Neuronal stem cell (in vitro differentiated cells): ENCODE measurements at regions not wholly inside any gene's neighbourhood (a gene's known extent, or its start where the extent isn't known, plus 50 kb on each side); places are given as distances from the start of the nearest gene placed in this dataset.
A peak's percentile ranks its signal among the peaks of the same experiment; 100 is the strongest.

Source experiments
- DNase-seq: peaks from one replicate; pipeline ENCODE4 v3.0.0-alpha.2; 2013; ENCODE audit warnings: low spot score
- H2AFZ ChIP-seq: one replicate; pipeline ENCODE4 v1.6.1; 2013; ENCODE audit warnings: mild to moderate bottlenecking, low read length, inconsistent platforms
- H2AK5ac ChIP-seq: 2 replicates; pipeline ENCODE4 v1.6.1; 2013; ENCODE audit warnings: low read depth, mild to moderate bottlenecking, inconsistent platforms, low read length, moderate library complexity, mixed read lengths
- H2BK120ac ChIP-seq: 2 replicates; pipeline ENCODE4 v1.6.1; 2013; ENCODE audit warnings: low read depth, mild to moderate bottlenecking, inconsistent platforms, low read length, moderate library complexity, mixed read lengths
- H2BK12ac ChIP-seq: one replicate; pipeline ENCODE4 v1.6.1; 2013; ENCODE audit warnings: low read length, inconsistent platforms
- H2BK15ac ChIP-seq: 2 replicates; pipeline ENCODE4 v1.6.1; 2013; ENCODE audit warnings: mild to moderate bottlenecking, low read length, inconsistent platforms, mixed read lengths
- H2BK5ac ChIP-seq: one replicate; pipeline ENCODE4 v1.6.1; 2013; ENCODE audit warnings: inconsistent platforms, mild to moderate bottlenecking, low read length, moderate library complexity
- H3K14ac ChIP-seq: one replicate; pipeline ENCODE4 v1.6.1; 2013; ENCODE audit warnings: low read length, inconsistent platforms
- H3K18ac ChIP-seq: 2 replicates; pipeline ENCODE4 v1.6.1; 2013; ENCODE audit warnings: low read length, inconsistent platforms
- H3K23ac ChIP-seq: 2 replicates; pipeline ENCODE4 v1.6.1; 2013; ENCODE audit warnings: low read depth, mild to moderate bottlenecking, mixed read lengths, low read length, inconsistent platforms; ENCODE audit not compliant: poor library complexity
- H3K27ac ChIP-seq: replicated peaks from 3 replicates; pipeline ENCODE4 v1.5.1; 2013; ENCODE audit warnings: low read length, inconsistent platforms
- H3K27me3 ChIP-seq, 3 experiments: 2 replicates each; pipeline ENCODE4 v1.6.1; 2013; ENCODE audit warnings: low read length in 3 of 3, mild to moderate bottlenecking in 2 of 3, inconsistent platforms in 1 of 3, low read depth in 1 of 3, mixed read lengths in 1 of 3, moderate library complexity in 1 of 3; ENCODE audit not compliant: control insufficient read depth in 3 of 3, insufficient read depth in 3 of 3
- H3K36me3 ChIP-seq, 2 donors: replicated peaks in 1 of 2; 2 replicates each; pipeline ENCODE4 v1.6.1; 2013; ENCODE audit warnings: low read length in 2 of 2; ENCODE audit not compliant: control insufficient read depth in 2 of 2, insufficient read depth in 2 of 2
- H3K4ac ChIP-seq: 2 replicates; pipeline ENCODE4 v1.6.1; 2013; ENCODE audit warnings: inconsistent platforms, mild to moderate bottlenecking, low read length, moderate library complexity
- H3K4me1 ChIP-seq, 2 donors: 1 replicate in 1 of 2; 2 replicates in 1 of 2; pipeline ENCODE4 v1.6.1; 2013; ENCODE audit warnings: low read length in 2 of 2, low read depth in 1 of 2; ENCODE audit not compliant: control insufficient read depth in 2 of 2, insufficient read depth in 1 of 2
- H3K4me2 ChIP-seq: one replicate; pipeline ENCODE4 v1.6.1; 2013; ENCODE audit warnings: mild to moderate bottlenecking, low read length, inconsistent platforms; ENCODE audit not compliant: insufficient read depth, poor library complexity, severe bottlenecking
- H3K4me3 ChIP-seq, 2 donors: 2 replicates each; pipeline ENCODE4 v1.5.1; 2013; ENCODE audit warnings: low read length in 2 of 2, mild to moderate bottlenecking in 2 of 2, inconsistent platforms in 1 of 2, moderate library complexity in 1 of 2
- H3K79me1 ChIP-seq: one replicate; pipeline ENCODE4 v1.6.1; 2013; ENCODE audit warnings: low read depth, mild to moderate bottlenecking, inconsistent platforms, low read length, moderate library complexity
- H3K9ac ChIP-seq: one replicate; pipeline ENCODE4 v1.6.1; 2013; ENCODE audit warnings: mild to moderate bottlenecking, low read depth, low read length, inconsistent platforms; ENCODE audit not compliant: poor library complexity
- H3K9me3 ChIP-seq, 2 donors: replicated peaks in 1 of 2; 2 replicates each; pipeline versions ENCODE3 to v1.6.1; 2013; ENCODE audit warnings: low read length in 2 of 2, mild to moderate bottlenecking in 2 of 2, inconsistent platforms in 1 of 2, low read depth in 1 of 2, mixed read lengths in 1 of 2, moderate library complexity in 1 of 2; ENCODE audit not compliant: control insufficient read depth in 2 of 2, insufficient read depth in 1 of 2
- H4K8ac ChIP-seq: one replicate; pipeline ENCODE4 v1.6.1; 2013; ENCODE audit warnings: low read depth, mild to moderate bottlenecking, inconsistent platforms, low read length, moderate library complexity
- H4K91ac ChIP-seq: one replicate; pipeline ENCODE4 v1.6.1; 2013; ENCODE audit warnings: low read length, low read depth, mild to moderate bottlenecking, inconsistent platforms; ENCODE audit not compliant: poor library complexity
- WGBS, 2 donors: extraction: QIAGEN DNeasy Blood & Tissue Kit; methylation state at CpG; one replicate each; pipeline ENCODE4 v1.1.7; 2013; ENCODE audit warnings: missing lambda C conversion rate in 2 of 2, mixed read lengths in 1 of 2; ENCODE audit not compliant: insufficient read length in 2 of 2, insufficient replicate concordance in 1 of 2; ENCODE audit errors: extremely low coverage in 2 of 2; 5-methylcytosine and 5-hydroxymethylcytosine counted together

- WGBS, 2 donors, result no CpG with 5 or more reads among the region's 3 CpGs
- Histone ChIP-seq H3K79me1 (no peaks in the 10 kb centered on the region), H2BK12ac (no peak overlapping the region), H2BK15ac (no peak overlapping the region), H2AK5ac (no peak overlapping the region), H3K9ac (no peak overlapping the region), H2AFZ (no peak overlapping the region), H3K4me2 (no peak overlapping the region), H3K4me1 (no peaks in the 10 kb centered on the region), H3K36me3 (no peaks in the 10 kb centered on the region), H3K18ac (no peak overlapping the region), H3K27me3 (no peaks in the 10 kb centered on the region), H3K14ac (no peak overlapping the region), H2BK5ac (no peak overlapping the region), H2BK120ac (no peak overlapping the region), H4K8ac (no peak overlapping the region), H3K9me3 (no peaks in the 10 kb centered on the region), H3K4me3 (no peak overlapping the region), H3K4ac (no peak overlapping the region), H3K23ac (no peak overlapping the region), H4K91ac (no peak overlapping the region), H3K27ac (no peak overlapping the region)
- DNase-seq, result no peak
Observed at GRCh38 chr12:65585648-65586602, 238.4 kb upstream of the HMGA2 start.

GRCh38 chr12:65586796-65587195, 237.5 kb upstream of the HMGA2 start:
- H3K4me2 ChIP-seq, result no peak overlapping the region
- no peak overlapping the region for H2AK5ac ChIP-seq

GRCh38 chr12:65590318-65590717, 234.0 kb upstream of the HMGA2 start:
- no peak for DNase-seq
- no peak overlapping the region for H2AFZ ChIP-seq
- no peak overlapping the region for H2BK5ac ChIP-seq
- H2BK15ac ChIP-seq, result no peak overlapping the region
- H3K4ac ChIP-seq, result no peak overlapping the region
- no peak overlapping the region for H4K8ac ChIP-seq
- no CpG with 5 or more reads among the region's 4 CpGs for WGBS, 2 donors
- no peak overlapping the region for H3K18ac ChIP-seq
- no peaks in the 10 kb centered on the region for H3K9me3 ChIP-seq
- no peak overlapping the region for H3K27ac ChIP-seq
- H4K91ac ChIP-seq, result no peak overlapping the region
- no peak overlapping the region for H3K23ac ChIP-seq
- no peaks in the 10 kb centered on the region for H3K79me1 ChIP-seq
- peaks cover 2 to 7% of the 10 kb centered on the region in 2 donors for H3K4me1 ChIP-seq
- H3K27me3 ChIP-seq, result no peaks in the 10 kb centered on the region
- H3K14ac ChIP-seq, result no peak overlapping the region
- no peaks in the 10 kb centered on the region for H3K36me3 ChIP-seq
- no peak overlapping the region for H2AK5ac ChIP-seq
- no peak overlapping the region for H2BK12ac ChIP-seq
- no peak overlapping the region for H3K4me2 ChIP-seq
- no peak overlapping the region for H2BK120ac ChIP-seq
- H3K9ac ChIP-seq, result no peak overlapping the region
- H3K4me3 ChIP-seq, result no peak overlapping the region

More at GRCh38 chr12:65586796-65587195, 237.5 kb upstream of the HMGA2 start:
- no peak overlapping the region for H2BK5ac ChIP-seq
- H4K8ac ChIP-seq, result no peak overlapping the region
- H3K27me3 ChIP-seq, result no peaks in the 10 kb centered on the region
- H3K23ac ChIP-seq, result no peak overlapping the region
- H4K91ac ChIP-seq, result no peak overlapping the region
- no CpG with 5 or more reads among the region's 1 CpG for WGBS, 2 donors
- H3K27ac ChIP-seq, result no peak overlapping the region
- H3K4me1 ChIP-seq, result no peaks in the 10 kb centered on the region
- H2AFZ ChIP-seq, result no peak overlapping the region
- H2BK15ac ChIP-seq, result no peak overlapping the region
- no peak overlapping the region for H3K4me3 ChIP-seq
- no peak overlapping the region for H3K14ac ChIP-seq
- no peak overlapping the region for H3K4ac ChIP-seq
- H3K18ac ChIP-seq, result no peak overlapping the region
- no peaks in the 10 kb centered on the region for H3K79me1 ChIP-seq
- H2BK120ac ChIP-seq, result no peak overlapping the region
- no peaks in the 10 kb centered on the region for H3K36me3 ChIP-seq
- DNase-seq, result no peak
- H3K9ac ChIP-seq, result no peak overlapping the region
- no peak overlapping the region for H2BK12ac ChIP-seq
- no peaks in the 10 kb centered on the region for H3K9me3 ChIP-seq

- no peak overlapping the region for H3K9ac ChIP-seq
- H3K27me3 ChIP-seq, result no peaks in the 10 kb centered on the region
- no peak overlapping the region for H3K4ac ChIP-seq
- H2AFZ ChIP-seq, result peak overlapping the region; percentile 3
- no peak for DNase-seq
- H4K91ac ChIP-seq, result no peak overlapping the region
- H3K14ac ChIP-seq, result no peak overlapping the region
- no peak overlapping the region for H2BK5ac ChIP-seq
- H3K4me2 ChIP-seq, result no peak overlapping the region
- H2BK120ac ChIP-seq, result no peak overlapping the region
- no peak overlapping the region for H2BK12ac ChIP-seq
- H4K8ac ChIP-seq, result no peak overlapping the region
- H3K23ac ChIP-seq, result no peak overlapping the region
- no peak overlapping the region for H2BK15ac ChIP-seq
- H3K18ac ChIP-seq, result no peak overlapping the region
- no peak overlapping the region for H3K4me3 ChIP-seq
- peaks cover 2 to 9% of the 10 kb centered on the region in 2 donors for H3K4me1 ChIP-seq
- H3K36me3 ChIP-seq, result no peaks in the 10 kb centered on the region
- H2AK5ac ChIP-seq, result no peak overlapping the region
- H3K9me3 ChIP-seq, result no peaks in the 10 kb centered on the region
- H3K79me1 ChIP-seq, result no peaks in the 10 kb centered on the region
- H3K27ac ChIP-seq, result no peak overlapping the region
- no CpG with 5 or more reads among the region's 3 CpGs for WGBS, 2 donors
Observed at GRCh38 chr12:65592416-65592815, 231.9 kb upstream of the HMGA2 start.
